ENCODE measurements at regions not wholly inside any gene's neighbourhood (a gene's known extent, or its start where the extent isn't known, plus 50 kb on each side); places are given as distances from the start of the nearest gene placed in this dataset.
"Not testable (repeated sequence)": the region's sequence is repeated elsewhere in the genome, so short reads cannot be mapped to it uniquely, and the experiment has no call there.

GRCh38 chr15:39497759-39498565 is 82.9 kb upstream of the THBS1 start:
- no peak for DNase-seq (ENCODE audit: low read depth, low spot score)

GRCh38 chr15:39498629-39499028 is 82.2 kb upstream of the THBS1 start:
- DNase-seq (ENCODE audit: low read depth, low spot score), result no peak

DNA sequence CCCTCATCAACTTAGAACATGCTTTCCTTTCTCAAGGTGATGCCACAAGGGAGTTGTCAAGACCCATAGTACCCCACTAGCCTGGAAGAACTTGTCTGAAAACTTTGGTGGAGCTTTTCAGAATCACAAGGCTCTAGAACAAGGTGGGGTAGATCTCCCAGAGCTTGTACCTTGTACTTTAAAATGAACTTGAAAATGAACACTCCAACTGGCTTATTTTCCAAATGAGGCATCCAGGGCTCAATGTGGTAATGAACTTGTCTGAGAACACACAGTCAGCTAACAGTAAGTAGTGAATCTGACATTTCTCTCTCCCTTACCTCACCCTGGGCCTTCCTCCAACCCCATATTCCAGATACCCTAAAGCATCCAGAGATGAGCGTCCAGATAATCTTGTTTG is 81.8 kb upstream of the THBS1 start:
- no peak for DNase-seq (ENCODE audit: low read depth, low spot score)

DNA sequence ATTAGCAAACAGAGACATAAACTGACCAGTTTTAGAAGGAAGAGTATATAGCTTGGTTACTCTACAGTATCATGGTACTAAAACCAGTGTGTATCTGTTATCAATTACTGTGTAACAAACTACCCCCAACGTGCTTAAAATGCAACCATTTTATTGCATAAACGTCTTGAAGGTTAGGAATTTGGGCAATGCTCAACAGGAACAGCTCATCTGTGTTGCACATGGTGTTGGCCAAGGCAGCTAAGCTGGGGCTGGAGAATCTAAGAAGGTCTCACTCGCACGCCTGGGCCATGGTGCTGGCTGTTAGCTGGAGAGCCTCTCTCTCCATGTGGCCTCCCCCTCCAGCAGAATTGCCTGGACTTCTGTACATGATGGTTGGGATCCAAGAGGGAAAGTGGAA is 81.2 kb upstream of the THBS1 start:
- DNase-seq (ENCODE audit: low read depth, low spot score), result no peak

DNA sequence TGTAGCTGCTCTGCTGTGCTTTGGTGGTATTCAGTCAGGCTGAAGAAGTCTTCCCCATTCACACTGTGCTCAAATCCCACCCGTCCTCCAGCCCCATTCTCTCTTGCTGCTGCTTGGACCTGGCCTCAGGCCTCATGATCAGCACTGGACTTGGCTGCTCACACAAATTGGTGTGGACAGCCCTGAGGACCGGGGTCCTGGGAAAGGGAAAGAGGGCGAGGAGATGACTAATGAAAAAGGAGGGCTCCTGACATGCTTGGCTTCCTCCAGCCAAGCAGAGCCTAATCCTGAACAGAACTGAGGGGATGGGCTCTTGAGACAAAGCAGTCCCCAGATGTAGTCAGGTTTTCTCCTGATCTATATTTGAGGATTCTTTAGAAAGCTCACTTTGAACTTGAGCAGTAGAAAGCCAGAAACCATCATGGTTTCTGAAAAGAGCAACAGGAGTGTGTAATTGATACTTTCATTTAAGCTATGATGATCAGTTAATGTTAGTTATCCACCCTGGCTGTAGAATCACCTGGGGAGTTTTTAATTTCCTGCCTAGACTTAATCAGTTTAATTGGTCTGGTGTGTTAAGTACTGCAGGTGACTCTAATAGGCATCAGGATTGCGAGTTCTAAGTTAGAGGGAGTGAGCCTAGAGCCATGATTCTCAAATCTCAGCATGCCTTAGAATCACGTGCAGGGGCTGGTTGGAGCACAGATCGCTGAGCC is 79.4 kb upstream of the THBS1 start:
- no peak for DNase-seq (ENCODE audit: low read depth, low spot score)

- DNase-seq (ENCODE audit: low read depth, low spot score), result no peak
Measured at GRCh38 chr15:39502082-39502447, 78.8 kb upstream of the THBS1 start.

DNA sequence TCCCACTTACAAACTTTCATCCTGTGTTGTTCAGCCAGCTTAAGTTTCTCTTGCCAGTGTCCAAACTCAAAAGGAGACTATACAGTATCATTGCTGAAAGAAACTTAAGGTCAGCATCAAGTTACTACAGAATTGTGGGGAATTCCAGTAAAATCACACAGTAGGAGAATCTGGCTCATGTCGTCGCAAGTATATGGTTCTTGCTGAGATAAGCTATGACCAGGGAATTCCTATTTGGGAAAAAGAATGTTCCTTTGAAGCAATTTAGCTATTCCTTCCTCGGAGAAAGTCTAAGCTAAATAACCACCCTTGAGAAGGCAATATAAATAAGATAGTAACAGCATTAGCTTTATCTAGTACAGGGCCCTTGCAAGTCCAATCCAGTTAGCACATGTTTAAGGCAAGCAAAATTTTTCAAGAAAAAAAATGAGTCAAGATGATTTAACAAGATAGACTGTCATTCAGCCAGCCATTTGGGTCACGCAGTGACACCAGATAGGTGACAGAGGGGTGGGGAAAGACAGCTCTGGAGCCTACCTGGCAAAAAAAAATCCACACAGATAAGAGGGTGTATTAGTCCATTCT is 78.2 kb upstream of the THBS1 start:
- DNase-seq (ENCODE audit: low read depth, low spot score), result no peak

DNA sequence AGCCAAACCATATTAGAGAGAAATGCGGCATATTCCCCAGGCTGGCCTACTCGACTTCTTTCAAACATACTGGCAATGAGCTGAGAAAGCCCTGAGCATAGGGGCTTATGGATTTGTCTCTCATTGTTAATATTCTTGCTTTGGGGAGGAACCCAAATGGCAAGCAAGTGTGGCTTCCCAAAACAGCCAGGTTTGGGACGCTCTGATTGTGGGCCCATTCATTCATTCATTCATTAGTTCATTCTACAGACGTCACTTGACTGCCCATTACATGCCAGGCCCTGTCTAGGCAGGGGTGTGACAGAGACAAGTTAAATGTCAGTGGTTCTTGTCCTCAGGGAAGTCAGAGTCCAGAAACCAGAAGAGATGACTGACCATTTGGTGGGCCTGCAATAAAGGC is 77.4 kb upstream of the THBS1 start:
- no peak for DNase-seq (ENCODE audit: low read depth, low spot score)

DNA sequence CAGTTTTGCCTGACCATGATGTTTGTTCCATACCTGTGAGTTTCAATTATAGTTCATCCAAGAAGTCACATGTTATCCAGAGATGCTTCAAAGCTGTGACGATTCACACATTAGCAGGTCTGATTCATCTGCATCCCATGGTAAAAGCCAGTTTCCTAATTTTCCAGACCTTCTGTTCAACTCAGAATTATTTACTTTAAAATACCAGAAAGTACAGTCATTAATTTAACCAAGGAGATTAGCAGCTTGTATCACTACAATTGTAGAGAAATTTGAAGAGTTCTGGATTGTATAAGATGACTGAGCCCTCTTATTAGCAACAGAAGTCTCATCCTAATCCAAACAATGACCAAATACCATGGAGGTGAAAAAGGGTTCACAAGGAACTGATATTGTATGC is 76.1 kb upstream of the THBS1 start:
- DNase-seq (ENCODE audit: low read depth, low spot score), result no peak

DNA sequence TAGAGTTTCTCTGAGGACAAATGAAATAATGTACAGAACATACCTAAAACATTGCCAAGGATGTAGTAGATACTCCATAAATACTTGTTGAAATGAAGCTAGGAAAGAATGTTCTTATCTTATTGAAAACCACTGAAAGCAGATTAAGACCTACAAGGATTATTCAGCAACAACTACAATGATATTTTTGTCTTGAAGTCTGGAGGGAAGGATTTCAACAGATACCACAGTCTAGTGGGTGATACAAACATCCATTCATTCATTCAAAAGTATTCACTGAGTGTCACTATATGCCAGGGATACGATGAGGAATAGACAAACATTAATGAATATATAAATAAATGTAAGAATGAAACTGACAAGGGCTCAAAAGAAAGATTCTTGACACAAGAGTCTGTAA is 74.7 kb upstream of the THBS1 start:
- DNase-seq (ENCODE audit: low read depth, low spot score), result no peak

- no peak for DNase-seq (ENCODE audit: low read depth, low spot score)
Measured at GRCh38 chr15:39508536-39508935, 72.3 kb upstream of the THBS1 start.

DNA sequence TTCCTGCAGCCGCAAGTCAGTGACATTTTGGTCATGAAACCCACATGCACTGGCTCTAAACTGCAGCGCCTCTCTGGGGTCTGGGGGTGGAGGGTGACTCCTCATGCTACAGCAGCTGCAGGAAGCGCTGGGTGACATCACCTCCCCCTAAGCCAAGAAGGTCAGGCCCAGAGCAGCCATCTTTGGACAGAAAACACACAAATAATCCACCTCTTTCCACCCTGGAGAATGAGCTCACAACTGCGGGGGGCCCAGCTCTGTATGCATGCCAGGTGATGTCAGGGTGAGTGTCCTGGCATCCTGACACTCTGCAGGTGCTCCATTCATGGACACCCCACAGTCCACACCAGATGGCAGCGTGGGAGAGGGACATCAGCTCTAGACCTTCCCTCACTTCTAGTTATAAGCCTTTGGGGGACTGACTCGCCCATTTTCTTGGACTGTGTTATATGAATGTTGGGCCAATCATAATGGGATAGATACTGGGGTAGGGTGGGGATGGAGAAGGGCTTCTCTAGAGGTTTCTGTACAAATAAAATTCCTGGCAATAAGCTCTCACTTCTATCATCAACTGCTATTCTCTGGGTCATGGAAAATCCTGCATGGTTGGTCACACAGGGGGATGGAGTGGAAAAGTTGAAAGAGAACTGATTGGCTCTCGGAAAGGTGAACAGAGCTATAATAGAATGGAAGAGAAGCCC is 70.7 kb upstream of the THBS1 start:
- DNase-seq (ENCODE audit: low read depth, low spot score), result no peak

- DNase-seq (ENCODE audit: low read depth, low spot score), result no peak
Measured at GRCh38 chr15:39511000-39511915, 69.6 kb upstream of the THBS1 start.

GRCh38 chr15:39511916-39512260 is 69.0 kb upstream of the THBS1 start:
- no peak for DNase-seq (ENCODE audit: low read depth, low spot score)

DNA sequence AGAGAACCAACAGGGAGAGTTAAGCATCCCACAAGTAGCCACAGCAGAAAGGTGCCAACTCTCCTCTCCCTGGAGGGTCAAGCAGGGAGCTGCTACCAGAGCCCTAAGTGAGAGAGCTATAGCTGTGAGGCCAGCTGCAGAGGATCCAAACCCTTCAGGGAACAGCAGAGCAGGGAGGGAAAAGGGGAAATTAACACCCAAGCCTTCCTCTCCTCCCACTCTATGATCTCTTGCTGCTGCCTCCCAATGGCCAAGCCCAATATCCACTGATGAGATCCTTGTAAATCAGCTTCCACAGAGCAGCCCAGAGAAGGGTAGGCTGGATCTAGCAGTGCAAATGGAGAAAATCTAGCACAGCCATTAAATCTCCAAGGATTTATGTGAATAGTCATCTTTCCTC is 68.2 kb upstream of the THBS1 start:
- DNase-seq (ENCODE audit: low read depth, low spot score), result no peak

- no peak for DNase-seq (ENCODE audit: low read depth, low spot score)
Measured at GRCh38 chr15:39513936-39514335, 66.9 kb upstream of the THBS1 start.

- DNase-seq (ENCODE audit: low read depth, low spot score), result no peak
Measured at GRCh38 chr15:39514933-39515332, 65.9 kb upstream of the THBS1 start.

- no peak for DNase-seq (ENCODE audit: low read depth, low spot score)
Measured at GRCh38 chr15:39515765-39516164, 65.1 kb upstream of the THBS1 start.

DNA sequence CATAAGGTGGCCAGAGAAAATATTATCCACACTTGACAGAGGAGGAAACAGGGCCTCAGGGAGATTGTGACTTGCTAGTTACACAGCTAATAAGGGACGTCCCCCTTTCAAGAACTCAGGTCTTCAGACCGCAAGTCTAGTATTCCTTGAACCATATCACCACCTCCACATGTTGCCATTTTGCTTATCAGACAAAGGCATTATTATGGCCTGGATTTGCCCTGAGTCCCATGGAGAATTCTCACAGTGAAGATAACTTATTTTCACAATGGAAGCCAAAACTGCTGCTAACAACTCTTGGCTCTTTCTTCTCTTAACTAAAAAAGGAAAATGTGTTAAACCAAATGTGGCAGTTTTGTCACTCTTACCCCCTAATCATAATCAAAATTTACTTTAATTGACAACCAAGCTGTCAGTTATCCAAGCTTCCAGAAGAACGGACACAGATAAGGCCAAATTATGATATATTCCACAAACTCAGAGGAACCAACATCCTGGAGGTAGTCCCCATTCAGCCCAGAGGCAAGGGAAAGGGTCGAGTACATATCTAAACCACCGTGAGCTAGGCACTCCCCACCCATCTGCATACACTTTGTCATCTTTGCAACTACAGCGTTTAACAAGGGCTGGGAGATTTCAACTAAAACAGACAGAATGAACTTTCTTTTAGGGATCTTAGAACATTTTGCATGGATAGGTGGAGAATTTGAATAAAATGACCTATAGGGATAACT is 63.6 kb upstream of the THBS1 start:
- no peak for DNase-seq (ENCODE audit: low read depth, low spot score)

GRCh38 chr15:39523968-39524367 is 56.9 kb upstream of the THBS1 start:
- DNase-seq (ENCODE audit: low read depth, low spot score), result not testable (repeated sequence)

GRCh38 chr15:39529457-39529856 is 51.4 kb upstream of the THBS1 start:
- no peak for DNase-seq (ENCODE audit: low read depth, low spot score)

Measured in activated naive CD8-positive, alpha-beta T cell treated with anti-CD3 and anti-CD28 coated beads, Interleukin-2, amount 50 U/mL, for 16 hours (primary cell).